K562 (cell line): ENCODE measurements at regions not wholly inside any gene's neighbourhood (a gene's known extent, or its start where the extent isn't known, plus 50 kb on each side); places are given as distances from the start of the nearest gene placed in this dataset.
"Not testable (repeated sequence)": the region's sequence is repeated elsewhere in the genome, so short reads cannot be mapped to it uniquely, and the experiment has no call there.

Experiments used
- ATAC-seq: fragments of 200-7000 bp; cut with Tn5 transposase; 3 replicates; pipeline ENCODE4 v1.9.1; 2020; ENCODE audit warnings: moderate library complexity
- BruUV-seq: library from RNA; stranded (reverse); fragments of 400-500 nt; replicated peaks from 2 replicates; lab custom pipeline; 2021; lab: Mats Ljungman, UMichigan
- CTCF ChIA-PET: fragments of 300-600 bp; formaldehyde crosslinking; extraction: SDS; loops from one replicate; lab custom pipeline; 2021; ENCODE audit warnings: low intra/inter-chr PET ratio; lab: Yijun Ruan, JAX
- POLR2A ChIA-PET: fragments of 300-600, 350-650 bp; sonication (Branson Sonifier 250); formaldehyde crosslinking; extraction: SDS; loops from one replicate; lab custom pipeline; 2021; ENCODE audit warnings: antibody characterized with exemption, inconsistent platforms; lab: Yijun Ruan, JAX
- DNase-seq, 4 experiments: peaks; one replicate each; pipeline versions ENCODE4 v3.0.0 to v3.0.0-alpha.2; 2011 to 2018; ENCODE audit warnings: low spot score in 3 of 4, mixed read lengths in 3 of 4; ENCODE audit errors: extremely low read depth in 1 of 4
- FAIRE-seq: peaks from 2 replicates; lab custom pipeline; 2011; peaks lifted over from hg19 to GRCh38; lab: Jason Lieb, UNC
- H2AFZ ChIP-seq: 2 replicates; pipeline ENCODE4 v1.6.0; 2011; ENCODE audit warnings: low read depth, low read length, control low read depth, inconsistent platforms
- H3K27ac ChIP-seq: fragments of 200-600 bp; 3 replicates; pipeline ENCODE4 v1.8.0; 2011; ENCODE audit warnings: low read depth, mild to moderate bottlenecking, control low read depth, inconsistent platforms, low read length, moderate library complexity, mixed read lengths; ENCODE audit errors: extremely low read depth
- H3K27me3 ChIP-seq, 2 experiments: fragments of 300-600 bp in 1 of 2; 2 replicates in 1 of 2; 3 replicates in 1 of 2; pipeline versions ENCODE4 v1.6.0 to v1.8.0; 2011; ENCODE audit warnings: inconsistent platforms in 2 of 2, low read length in 2 of 2, mild to moderate bottlenecking in 1 of 2, mixed read lengths in 1 of 2, moderate library complexity in 1 of 2; ENCODE audit not compliant: control insufficient read depth in 2 of 2, insufficient read depth in 2 of 2
- H3K36me3 ChIP-seq: fragments of 300-600 bp; 3 replicates; pipeline ENCODE4 v1.8.0; 2011; ENCODE audit warnings: mild to moderate bottlenecking, low read length, inconsistent platforms; ENCODE audit not compliant: control insufficient read depth, insufficient read depth
- H3K4me1 ChIP-seq, 2 experiments: fragments of 200-600 bp in 1 of 2; replicated peaks in 1 of 2; 2 replicates in 1 of 2; 3 replicates in 1 of 2; pipeline versions ENCODE4 v1.5.1 to v1.8.0; 2011; ENCODE audit warnings: inconsistent platforms in 2 of 2, low read length in 2 of 2, mild to moderate bottlenecking in 1 of 2, mixed read lengths in 1 of 2, moderate library complexity in 1 of 2; ENCODE audit not compliant: control insufficient read depth in 2 of 2, insufficient read depth in 2 of 2
- H3K4me2 ChIP-seq: 2 replicates; pipeline ENCODE4 v1.6.1; 2011; ENCODE audit warnings: low read length, control low read depth, inconsistent platforms, mixed read lengths; ENCODE audit not compliant: insufficient read depth
- H3K4me3 ChIP-seq: fragments of 200-600 bp; sonication (generic), shearing (Covaris generic); 2 replicates; pipeline ENCODE4 v1.5.1; 2016; ENCODE audit warnings: control low read depth, inconsistent platforms
- H3K79me2 ChIP-seq: fragments of 200-600 bp; 3 replicates; pipeline ENCODE4 v1.8.0; 2011; ENCODE audit warnings: low read length, inconsistent platforms; ENCODE audit not compliant: control insufficient read depth, insufficient read depth
- H3K9ac ChIP-seq, 2 experiments: 2 replicates each; pipeline versions ENCODE4 v1.6.0 to v1.6.1; 2011; ENCODE audit warnings: low read depth in 2 of 2, low read length in 2 of 2, control low read depth in 1 of 2, inconsistent platforms in 1 of 2, mild to moderate bottlenecking in 1 of 2, mixed read lengths in 1 of 2; ENCODE audit not compliant: insufficient read depth in 1 of 2
- H3K9me1 ChIP-seq: one replicate; pipeline ENCODE4 v1.6.0; 2011; ENCODE audit warnings: inconsistent platforms, mild to moderate bottlenecking, low read length, moderate library complexity; ENCODE audit not compliant: control insufficient read depth, insufficient read depth
- H3K9me3 ChIP-seq: replicated peaks from 2 replicates; pipeline ENCODE4 v1.5.1; 2011; ENCODE audit warnings: low read depth, low read length, inconsistent platforms; ENCODE audit not compliant: control insufficient read depth, insufficient read depth
- H4K20me1 ChIP-seq: replicated peaks from 2 replicates; pipeline ENCODE4 v1.6.1; 2011; ENCODE audit warnings: low read length, inconsistent platforms, mixed read lengths; ENCODE audit not compliant: control insufficient read depth, insufficient read depth
- CAMTA2 ChIP-seq: fragments of 250-450 bp; sonication (Bioruptor Pico); conservative IDR thresholded peaks from 2 replicates; pipeline ENCODE4 v1.5.1; 2022
- CBFB ChIP-seq: sonication (generic); formaldehyde crosslinking; IDR thresholded peaks from 2 replicates; pipeline ENCODE4 v1.4.0; 2020; ENCODE audit warnings: mild to moderate bottlenecking, missing genetic modification reagents
- DMBX1 ChIP-seq: fragments of 250-450 bp; sonication (Bioruptor Pico); IDR thresholded peaks from 2 replicates; pipeline ENCODE4 v1.8.0; 2022; ENCODE audit warnings: inconsistent platforms, mild to moderate bottlenecking, moderate library complexity, borderline replicate concordance
- EHMT2 ChIP-seq: fragments of 450-650 bp; IDR thresholded peaks from 2 replicates; pipeline ENCODE4 v1.6.1; 2018; ENCODE audit warnings: antibody characterized with exemption
- FIP1L1 ChIP-seq: fragments of 200-400 bp; formaldehyde crosslinking; IDR thresholded peaks from 2 replicates; pipeline ENCODE4 v1.6.1; 2018; ENCODE audit warnings: mild to moderate bottlenecking, low read depth, low read length; ENCODE audit not compliant: poor library complexity, severe bottlenecking
- FOXA1 ChIP-seq: fragments of 450-650 bp; IDR thresholded peaks from 2 replicates; pipeline ENCODE4 v1.6.1; 2016; ENCODE audit warnings: mild to moderate bottlenecking, borderline replicate concordance
- HDAC2 ChIP-seq: fragments of 450-650 bp; IDR thresholded peaks from 2 replicates; pipeline ENCODE4 v1.6.1; 2016; ENCODE audit warnings: mild to moderate bottlenecking
- HDAC6 ChIP-seq: IDR thresholded peaks from 2 replicates; pipeline ENCODE4 v1.6.1; 2012; ENCODE audit warnings: low read depth, mild to moderate bottlenecking, control low read depth, inconsistent platforms, low read length, moderate library complexity
- JUND ChIP-seq, 2 experiments: IDR thresholded peaks; 2 replicates in 1 of 2; 3 replicates in 1 of 2; pipeline ENCODE4 v1.6.1; 2011; ENCODE audit warnings: borderline replicate concordance in 2 of 2, low read depth in 2 of 2, low read length in 2 of 2, improper control_type of control experiment in 1 of 2, missing biosample characterization in 1 of 2, missing genetic modification characterization in 1 of 2, missing genetic modification reagents in 1 of 2
- KDM2B ChIP-seq: fragments of 250-450 bp; sonication (Bioruptor Pico); IDR thresholded peaks from 2 replicates; pipeline ENCODE4 v1.8.0; 2021; ENCODE audit warnings: mild to moderate bottlenecking, moderate library complexity
- MAFK ChIP-seq: IDR thresholded peaks from 2 replicates; pipeline ENCODE4 v1.6.1; 2011; ENCODE audit warnings: low read length, improper control_type of control experiment
- NBN ChIP-seq: fragments of 450-650 bp; IDR thresholded peaks from 2 replicates; pipeline ENCODE4 v1.6.1; 2016; ENCODE audit warnings: low read depth, mild to moderate bottlenecking
- PPARD ChIP-seq: fragments of 250-450 bp; sonication (Bioruptor Pico); IDR thresholded peaks from 2 replicates; pipeline ENCODE4 v1.8.0; 2022; ENCODE audit warnings: inconsistent platforms, mild to moderate bottlenecking, moderate library complexity
- RBBP5 ChIP-seq: fragments of 200-600 bp; sonication (generic); IDR thresholded peaks from 2 replicates; pipeline ENCODE4 v1.6.1; 2012; ENCODE audit warnings: borderline replicate concordance, mild to moderate bottlenecking, low read length, control low read depth, inconsistent platforms; ENCODE audit not compliant: insufficient read depth, poor library complexity, severe bottlenecking
- SIN3B ChIP-seq: fragments of 450-650 bp; IDR thresholded peaks from 2 replicates; pipeline ENCODE4 v1.6.1; 2017; ENCODE audit warnings: low read depth, mild to moderate bottlenecking, moderate library complexity
- ZNF140 ChIP-seq: fragments of 250-450 bp; sonication (Bioruptor Pico); IDR thresholded peaks from 2 replicates; pipeline ENCODE4 v1.8.0; 2021; ENCODE audit warnings: moderate library complexity, mild to moderate bottlenecking, inconsistent platforms
- ZNF143 ChIP-seq: sonication (generic); formaldehyde crosslinking; IDR thresholded peaks from 2 replicates; pipeline ENCODE4 v1.9.0; 2022; ENCODE audit warnings: mild to moderate bottlenecking, missing genetic modification reagents
- ZNF668 ChIP-seq: fragments of 250-450 bp; sonication (Bioruptor Pico); IDR thresholded peaks from 2 replicates; pipeline ENCODE4 v1.8.0; 2022; ENCODE audit warnings: mild to moderate bottlenecking, inconsistent platforms
- ZNF76 ChIP-seq: fragments of 250-450 bp; sonication (Bioruptor Pico); IDR thresholded peaks from 2 replicates; pipeline ENCODE4 v1.4.0; 2020; ENCODE audit warnings: mild to moderate bottlenecking, moderate library complexity, borderline replicate concordance
- WGBS: fragments of 100-300 bp; shearing (Covaris generic); methylation state at CpG from one replicate; pipeline ENCODE4 v1.1.6; 2016; ENCODE audit warnings: low coverage, mixed read lengths; ENCODE audit not compliant: insufficient coverage; ENCODE audit errors: missing lambda C conversion rate; 5-methylcytosine and 5-hydroxymethylcytosine counted together
- in situ Hi-C: fragments of 300-500 bp; cut with MboI; formaldehyde crosslinking; loops from 4 replicates; pipeline ENCODE4 v1.15.0; 2018; ENCODE audit warnings: inconsistent platforms, mixed read lengths
- intact Hi-C: fragments of 100-400 bp; cut with micrococcal nuclease; formaldehyde crosslinking; loops from 2 replicates; pipeline ENCODE4 v1.14.2; 2022

DNA sequence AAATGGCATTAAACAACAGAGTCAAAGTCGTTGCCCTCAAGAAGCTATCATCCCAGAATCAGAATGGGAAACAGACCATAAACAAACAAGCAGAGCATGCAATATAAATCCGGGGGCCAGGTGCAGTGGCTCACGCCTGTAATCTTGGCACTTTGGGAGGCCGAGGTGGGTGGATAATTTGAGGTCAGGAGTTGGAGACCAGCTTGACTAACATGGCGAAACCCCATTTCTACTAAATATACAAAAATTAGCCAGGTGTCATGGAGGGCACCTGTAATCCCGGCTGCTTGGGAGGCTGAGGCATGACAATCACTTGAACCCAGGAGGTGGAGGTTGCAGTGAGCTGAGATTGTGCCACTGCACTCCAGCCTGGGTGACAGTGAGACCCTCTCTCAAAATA lies 249.8 kb downstream of the CYRIA start:
- intact Hi-C loops, H3K4me3 ChIP-seq, CTCF ChIA-PET, H3K9me1 ChIP-seq, ATAC-seq, FAIRE-seq, H2AFZ ChIP-seq, in situ Hi-C loops, H3K9ac ChIP-seq, H3K27ac ChIP-seq, H4K20me1 ChIP-seq, BruUV-seq, H3K36me3 ChIP-seq, DNase-seq, H3K27me3 ChIP-seq, POLR2A ChIA-PET, H3K4me2 ChIP-seq, H3K79me2 ChIP-seq, H3K9me3 ChIP-seq: not testable (repeated sequence)
- peaks cover 0 to 15% of the 10 kb centered on the region in 2 experiments; a peak in 3 of 5 replicates for H3K4me1 ChIP-seq
- 18% methylated on average over 6 of the region's 6 CpGs for WGBS

- Histone ChIP-seq H3K27me3 (no peaks in the 10 kb centered on the region), H3K9ac (no peak overlapping the region), H3K9me3 (no peaks in the 10 kb centered on the region), H3K4me3 (no peak overlapping the region), H3K4me2 (no peak overlapping the region), H3K4me1 (peaks cover 0 to 15% of the 10 kb centered on the region in 2 experiments; a peak in 3 of 5 replicates), H3K79me2 (no peaks in the 10 kb centered on the region), H4K20me1 (no peaks in the 10 kb centered on the region), H3K36me3 (no peaks in the 10 kb centered on the region), H3K27ac (no peak overlapping the region), H3K9me1 (no peaks in the 10 kb centered on the region), H2AFZ (no peak overlapping the region)
- ATAC-seq, result no peak
- no TSS peak for BruUV-seq
- 18% methylated on average over 1 of the region's 1 CpG for WGBS
- FAIRE-seq, result no peak
- no peak for DNase-seq
- in situ Hi-C loops, result no loop called here
- POLR2A ChIA-PET, result no interaction called here
- intact Hi-C loops, result no loop called here
- CTCF ChIA-PET, result no interaction called here
- TF ChIP-seq PPARD (CRISPR knock-in tag), result no peak
- TF ChIP-seq CAMTA2 (CRISPR knock-in tag), result no peak
- TF ChIP-seq DMBX1, result no peak
- TF ChIP-seq RBBP5, result no peak
- TF ChIP-seq CBFB (CRISPR knock-in tag), result no peak
- no peak for TF ChIP-seq NBN
- no peak for TF ChIP-seq FIP1L1
- no peak for TF ChIP-seq ZNF140 (CRISPR knock-in tag)
- TF ChIP-seq KDM2B (CRISPR knock-in tag), result no peak
- TF ChIP-seq FOXA1, result no peak
- no peak for TF ChIP-seq HDAC2
- TF ChIP-seq HDAC6, result no peak
- TF ChIP-seq ZNF76 (CRISPR knock-in tag), result no peak
- no peak for TF ChIP-seq JUND (IDR thresholded peaks at IDR 0.05; ENCODE audit: borderline replicate concordance, low read depth, low read length)
- no peak for TF ChIP-seq JUND (tag; IDR thresholded peaks at IDR 0.05; ENCODE audit: borderline replicate concordance, low read depth, low read length)
- no peak for TF ChIP-seq MAFK
- TF ChIP-seq ZNF143 (CRISPR knock-in tag), result no peak
- no peak for TF ChIP-seq SIN3B
- TF ChIP-seq EHMT2, result no peak
- no peak for TF ChIP-seq ZNF668
These were observed 251.7 kb downstream of the CYRIA start for GRCh38 chr2:16413947-16414346.
